SKM-1 (cell line): ENCODE measurements at regions not wholly inside any gene's neighbourhood (a gene's known extent, or its start where the extent isn't known, plus 50 kb on each side); places are given as distances from the start of the nearest gene placed in this dataset.
A peak's percentile ranks its signal among the peaks of the same experiment; 100 is the strongest.

Experiments used
- DNase-seq: peaks from one replicate; lab custom pipeline; 2025; ENCODE audit not compliant: unreplicated experiment; lab: John Stamatoyannopoulos, UW

GRCh38 chr6:137271245-137272183, 52.3 kb upstream of the IFNGR1 start:
- peak; percentile 43 for DNase-seq

GRCh38 chr6:137269803-137270202, 50.6 kb upstream of the IFNGR1 start:
- no peak for DNase-seq

GRCh38 chr6:137269347-137269746, 50.2 kb upstream of the IFNGR1 start:
- DNase-seq = no peak
